Erythroblast (primary cell): ENCODE measurements at regions not wholly inside any gene's neighbourhood (a gene's known extent, or its start where the extent isn't known, plus 50 kb on each side); places are given as distances from the start of the nearest gene placed in this dataset.

Experiments used
- GATA1 ChIP-seq: IDR thresholded peaks from 2 replicates; pipeline ENCODE4 v1.6.1; 2011; ENCODE audit warnings: low read depth, mild to moderate bottlenecking, control low read depth, low read length, moderate library complexity
- POLR2A ChIP-seq: IDR thresholded peaks from 2 replicates; pipeline ENCODE4 v1.6.1; 2011; ENCODE audit warnings: mild to moderate bottlenecking, low read length

GRCh38 chr15:45948181-45948621 is 313.4 kb downstream of the SQOR start:
- no peak for TF ChIP-seq POLR2A
- no peak for TF ChIP-seq GATA1
